GM21737 (cell line): ENCODE measurements at regions not wholly inside any gene's neighbourhood (a gene's known extent, or its start where the extent isn't known, plus 50 kb on each side); places are given as distances from the start of the nearest gene placed in this dataset.
"Not testable (repeated sequence)": the region's sequence is repeated elsewhere in the genome, so short reads cannot be mapped to it uniquely, and the experiment has no call there.

Experiments used
- ATAC-seq: cut with Tn5 transposase; IDR thresholded peaks from one replicate; pipeline ENCODE4 v1.9.1; 2021; ENCODE audit warnings: mild to moderate bottlenecking, moderate library complexity; ENCODE audit not compliant: unreplicated experiment

DNA sequence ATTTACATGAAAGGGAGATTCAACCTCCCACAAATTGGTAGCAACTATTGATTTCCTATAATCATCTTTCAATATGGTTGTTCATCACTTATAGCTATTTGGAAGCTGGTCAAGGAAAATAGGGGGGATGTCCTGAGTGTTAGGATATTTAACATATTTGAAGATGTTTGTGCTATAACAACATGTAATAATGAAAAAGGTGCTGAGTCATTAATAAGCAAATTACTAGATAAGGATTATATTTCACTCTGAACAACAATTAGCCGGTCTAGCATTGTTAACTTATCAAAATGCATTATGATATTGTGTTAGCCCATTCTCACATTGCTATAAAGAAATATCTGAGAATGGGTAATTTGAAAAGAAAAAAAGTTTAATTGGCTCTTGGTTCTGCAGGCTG, 225.8 kb upstream of the ARPP21 start:
- no peak for ATAC-seq

DNA sequence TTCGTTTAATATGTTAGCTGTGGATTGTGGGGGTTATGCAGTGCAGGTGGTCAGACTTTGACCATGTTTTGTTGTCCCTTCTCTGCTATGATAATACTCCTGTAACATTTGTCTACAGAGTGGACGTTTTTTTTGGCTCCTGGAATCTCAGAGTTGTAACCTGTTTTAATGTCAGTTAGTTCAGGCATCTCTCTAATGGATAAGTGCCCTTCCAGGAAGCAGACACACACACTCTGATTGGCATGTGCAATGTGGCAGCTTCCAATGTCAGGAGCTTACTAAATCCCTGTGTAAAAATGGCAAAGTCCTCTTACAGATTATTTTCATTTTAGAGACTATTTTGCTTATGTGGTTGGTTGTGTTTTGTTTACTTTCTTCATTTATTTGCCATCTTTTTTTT, 222.2 kb upstream of the ARPP21 start:
- no peak for ATAC-seq

DNA sequence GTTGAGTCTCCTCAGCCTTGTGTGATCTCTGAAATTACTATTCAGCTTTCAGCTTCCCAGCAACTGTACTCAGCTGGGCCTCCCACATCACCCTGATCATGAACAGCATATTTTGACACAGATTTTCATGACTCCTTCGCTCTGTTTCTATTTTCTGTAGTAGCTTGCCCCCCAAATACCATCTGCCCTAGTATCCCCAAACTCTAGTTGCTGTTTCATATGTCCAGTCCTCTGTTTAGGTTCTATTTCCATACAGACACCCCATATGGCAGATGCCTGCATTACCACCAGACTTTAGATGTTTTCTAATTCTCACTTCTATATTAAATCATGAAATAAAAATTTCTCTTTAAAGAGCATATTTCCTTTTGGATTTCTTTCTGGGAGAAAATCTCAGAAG, 217.2 kb upstream of the ARPP21 start:
- no peak for ATAC-seq

DNA sequence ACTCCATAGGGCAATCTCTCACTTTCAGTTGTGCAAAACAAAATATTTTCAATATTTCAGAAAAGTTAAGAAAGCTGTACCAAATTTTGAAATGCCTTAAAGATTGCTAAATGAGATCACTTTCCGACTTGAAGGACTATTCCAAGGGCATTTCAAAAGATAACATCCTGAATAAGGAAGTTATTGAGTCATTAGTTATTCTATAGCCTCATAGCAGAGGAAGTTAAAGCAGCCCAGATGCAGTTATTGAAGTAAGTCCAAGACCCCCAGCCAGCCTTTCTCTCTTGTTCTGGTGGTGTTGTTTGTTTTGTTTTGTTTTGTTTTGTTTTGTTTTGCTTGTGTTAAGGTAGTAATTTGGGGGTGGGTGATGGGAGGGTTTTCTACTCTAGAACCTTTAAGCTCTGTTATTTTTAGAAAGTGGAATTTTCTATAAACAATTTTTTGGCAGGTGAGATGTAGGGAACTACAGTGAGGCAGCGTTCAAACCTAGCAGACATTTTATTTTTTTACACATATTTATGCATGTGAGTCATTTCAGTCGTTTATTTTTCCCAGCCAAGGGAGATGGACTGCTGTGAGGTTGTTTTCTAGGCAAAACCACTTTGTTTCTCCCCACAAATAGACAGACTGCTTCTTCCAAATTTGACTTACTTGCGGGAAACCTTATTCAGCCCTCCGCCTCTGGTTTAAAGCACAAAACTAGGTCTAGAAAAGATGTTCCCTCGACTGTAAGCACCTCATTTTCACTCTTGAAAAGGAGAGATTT, 216.3 kb upstream of the ARPP21 start:
- ATAC-seq, result no peak

DNA sequence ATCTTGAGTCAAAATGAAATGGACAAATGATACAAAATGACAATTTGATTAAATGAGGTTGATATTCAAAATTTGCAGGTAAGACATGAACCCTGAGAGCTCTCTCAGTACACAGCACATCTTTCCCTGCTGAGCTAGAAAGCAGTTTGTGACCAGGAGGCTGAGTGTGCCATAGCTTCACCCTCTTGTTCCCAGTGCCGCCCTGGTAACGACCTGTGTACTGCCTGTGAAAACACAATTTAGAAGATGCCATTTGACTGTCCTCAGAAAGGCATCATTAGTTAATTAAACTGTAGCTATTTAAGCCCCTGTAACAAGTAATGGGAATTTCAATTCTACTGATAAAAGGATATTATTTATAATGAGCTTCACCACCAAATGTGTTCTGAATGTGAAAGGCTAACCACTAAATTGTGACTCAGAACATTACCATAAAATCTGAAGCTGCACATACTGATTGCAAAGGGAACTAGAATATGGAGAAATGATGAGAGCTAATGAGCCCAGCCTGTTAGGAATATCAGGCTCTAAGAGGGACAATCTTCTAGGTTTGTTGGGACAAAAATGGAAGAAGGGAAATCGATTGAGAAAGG, 212.9 kb upstream of the ARPP21 start:
- no peak for ATAC-seq

DNA sequence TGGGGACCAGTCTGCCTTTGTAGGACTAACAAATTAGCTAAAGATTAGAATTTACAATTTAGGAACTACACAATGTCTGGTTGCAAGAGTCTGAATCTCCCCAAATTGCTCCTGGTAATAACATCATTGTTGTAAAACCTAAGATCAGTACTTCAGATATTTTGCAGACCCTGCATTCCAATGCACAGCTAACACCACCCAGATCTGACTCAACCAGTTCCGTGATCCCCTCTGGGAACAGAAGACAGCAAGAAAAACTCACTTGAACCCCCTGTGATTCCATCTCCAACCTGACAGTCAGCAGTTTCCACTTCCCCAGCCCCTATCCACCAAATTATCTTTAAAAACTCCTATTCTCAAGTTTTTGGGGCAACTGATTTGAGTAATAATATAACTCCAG, 201.9 kb upstream of the ARPP21 start:
- ATAC-seq, result no peak

DNA sequence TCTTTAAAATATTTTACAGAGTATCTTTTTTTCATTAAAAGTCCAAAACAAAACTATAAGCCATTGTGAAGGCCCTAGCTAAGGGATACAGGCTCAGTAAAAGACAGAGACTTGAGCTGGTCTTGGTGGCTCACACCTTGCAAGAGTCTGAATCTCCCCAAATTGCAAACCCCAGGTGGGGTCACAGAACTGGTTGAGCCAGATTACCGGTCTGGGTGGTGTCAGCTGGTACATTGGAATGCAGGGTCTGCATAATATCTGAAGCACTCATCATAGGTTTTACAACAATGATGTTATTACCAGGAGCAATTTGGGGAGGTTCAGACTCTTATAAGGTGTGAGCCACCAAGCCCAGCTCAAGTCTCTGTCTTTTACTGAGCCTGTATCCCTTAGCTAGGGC, 201.2 kb upstream of the ARPP21 start:
- ATAC-seq, result no peak

DNA sequence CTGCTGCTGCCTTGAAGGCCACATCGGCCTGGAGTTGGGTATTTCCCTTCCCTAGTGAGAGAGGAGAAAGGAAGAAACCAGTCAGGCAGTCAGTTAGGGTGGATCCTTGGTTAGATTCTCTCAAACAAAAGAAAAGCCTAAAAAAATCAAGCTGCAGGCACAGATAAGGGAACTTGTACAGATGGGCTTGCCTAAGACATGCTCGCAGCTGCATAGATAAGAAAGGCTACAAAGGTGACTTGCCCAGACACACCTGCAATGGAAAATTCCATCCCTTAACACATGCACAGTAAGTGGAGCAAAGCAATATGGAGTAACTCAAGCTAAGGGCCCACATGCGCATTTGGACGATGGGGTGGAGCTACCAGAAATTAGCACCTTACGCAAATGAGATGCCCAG, 199.7 kb upstream of the ARPP21 start:
- ATAC-seq, result no peak

DNA sequence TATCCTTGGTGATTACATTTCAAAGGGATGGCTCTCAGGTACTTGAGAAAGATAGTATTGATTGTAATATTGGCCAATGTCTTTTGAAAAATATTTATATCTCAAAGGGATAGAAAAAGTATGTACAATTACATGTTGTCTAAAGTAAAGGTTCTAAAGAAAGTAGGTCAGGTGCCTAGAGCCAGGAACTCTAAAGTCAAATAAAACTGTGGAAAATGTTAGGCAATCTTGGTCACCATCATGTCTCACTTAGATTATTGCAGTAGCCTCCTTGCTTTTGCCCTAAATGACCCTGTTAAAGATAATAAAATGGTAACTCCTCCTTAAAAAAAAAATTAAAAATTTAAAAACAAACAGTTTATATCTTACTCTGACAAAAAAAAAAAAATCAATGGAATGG, 198.5 kb upstream of the ARPP21 start:
- no peak for ATAC-seq

DNA sequence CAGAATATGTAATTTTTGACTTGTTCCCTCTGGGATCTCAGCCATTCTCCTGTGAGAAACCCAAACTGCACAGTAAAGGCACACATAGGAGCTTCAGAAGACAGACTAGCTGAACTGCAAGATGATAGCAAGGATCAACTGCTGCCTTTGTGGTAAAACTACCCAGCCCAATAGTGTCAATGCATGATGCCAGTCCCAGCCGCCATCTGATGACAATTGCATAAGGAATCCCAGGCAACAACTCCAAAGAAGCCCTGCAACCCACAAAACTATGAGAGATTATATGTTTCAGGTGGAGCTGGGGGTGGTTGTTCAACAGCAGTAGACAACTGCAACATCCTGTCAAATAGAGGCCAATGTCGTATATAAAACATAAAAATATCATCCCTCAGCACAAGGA, 192.4 kb upstream of the ARPP21 start:
- ATAC-seq, result no peak

DNA sequence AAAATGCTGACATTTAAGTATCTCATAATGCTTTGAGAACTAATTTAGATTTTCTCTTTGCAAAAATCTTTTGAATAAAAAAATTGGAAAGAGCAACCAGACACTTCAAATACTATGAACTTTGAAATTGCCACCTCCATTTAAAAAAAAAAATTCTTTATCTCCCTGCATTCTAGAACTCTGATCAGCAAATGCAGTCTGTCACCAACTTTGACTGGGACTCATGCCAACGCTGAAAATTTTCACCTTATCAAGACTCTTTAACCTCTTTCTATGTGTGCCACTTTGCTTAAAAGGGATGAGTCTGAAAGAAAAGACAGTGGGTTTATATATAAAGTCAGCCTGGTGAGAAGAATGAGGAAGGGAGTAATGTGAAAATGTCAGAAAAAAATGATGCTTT, 191.2 kb upstream of the ARPP21 start:
- no peak for ATAC-seq

DNA sequence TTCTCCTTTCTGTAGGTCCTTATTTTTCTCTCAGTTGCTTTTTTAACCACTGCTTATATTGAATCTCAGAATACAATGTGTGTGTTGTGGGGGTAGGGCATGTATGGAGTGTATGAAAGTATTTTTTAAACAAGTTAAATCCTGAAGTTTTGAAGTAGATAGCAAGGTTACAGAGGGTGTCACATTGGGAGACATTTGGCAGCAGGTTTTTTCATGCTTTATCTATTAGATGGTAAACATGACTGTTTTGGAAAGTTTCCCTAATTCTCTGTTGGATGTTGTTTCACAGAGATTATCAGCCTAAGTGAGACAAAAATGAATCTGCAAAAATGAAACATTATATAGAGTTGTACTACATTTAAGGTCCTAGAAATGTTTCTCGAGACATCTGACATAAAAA, 190.6 kb upstream of the ARPP21 start:
- no peak for ATAC-seq

DNA sequence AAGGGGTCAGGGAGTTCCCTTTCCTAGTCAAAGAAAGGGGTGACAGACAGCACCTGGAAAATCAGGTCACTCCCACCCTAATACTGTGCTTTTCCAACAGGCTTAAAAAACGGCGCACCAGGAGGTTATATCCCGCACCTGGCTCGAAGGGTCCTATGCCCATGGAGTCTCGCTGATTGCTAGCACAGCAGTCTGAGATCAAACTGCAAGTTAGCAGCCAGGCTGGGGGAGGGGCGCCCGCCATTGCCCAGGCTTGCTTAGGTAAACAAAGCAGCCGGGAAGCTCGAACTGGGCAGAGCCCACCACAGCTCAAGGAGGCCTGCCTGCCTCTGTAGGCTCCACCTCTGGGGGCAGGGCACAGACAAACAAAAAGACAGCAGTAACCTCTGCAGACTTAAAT, 184.5 kb upstream of the ARPP21 start:
- not testable (repeated sequence) for ATAC-seq

DNA sequence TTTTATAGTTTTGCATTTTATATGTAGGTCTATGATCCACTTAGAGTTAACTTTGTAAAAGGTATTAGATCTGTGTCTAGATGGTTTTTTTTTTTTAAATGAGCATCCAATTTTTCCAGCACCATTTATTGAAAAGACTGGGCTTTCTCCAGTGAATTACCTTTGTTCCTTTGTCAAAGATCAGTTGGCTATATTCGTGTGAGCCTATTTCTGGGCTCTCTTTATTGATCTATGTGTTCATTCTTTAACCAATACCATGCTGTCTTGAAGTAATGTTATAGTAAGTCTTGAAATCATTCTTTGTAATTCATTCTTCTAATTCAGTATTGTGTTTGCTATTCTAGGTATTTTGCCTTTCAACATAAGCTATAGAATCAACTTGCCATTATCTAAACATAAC, 165.4 kb upstream of the ARPP21 start:
- ATAC-seq, result no peak

DNA sequence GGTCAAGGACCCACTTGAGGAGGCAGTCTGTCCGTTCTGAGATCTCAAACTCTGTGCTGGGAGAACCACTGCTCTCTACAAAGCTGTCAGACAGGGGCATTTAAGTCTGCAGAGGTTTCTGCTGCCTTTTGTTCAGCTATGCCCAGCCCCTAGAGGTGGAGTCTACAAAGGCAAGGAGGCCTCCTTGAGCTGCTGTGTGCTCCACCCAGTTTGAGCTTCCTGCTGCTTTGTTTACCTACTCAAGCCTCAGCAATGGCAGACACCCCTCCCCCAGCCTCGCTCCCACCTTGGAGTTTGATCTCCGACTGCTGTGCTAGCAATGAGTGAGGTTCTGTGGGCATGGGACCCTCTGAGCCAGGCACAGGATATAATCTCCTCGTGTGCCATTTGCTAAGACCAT, 156.8 kb upstream of the ARPP21 start:
- ATAC-seq, result not testable (repeated sequence)

DNA sequence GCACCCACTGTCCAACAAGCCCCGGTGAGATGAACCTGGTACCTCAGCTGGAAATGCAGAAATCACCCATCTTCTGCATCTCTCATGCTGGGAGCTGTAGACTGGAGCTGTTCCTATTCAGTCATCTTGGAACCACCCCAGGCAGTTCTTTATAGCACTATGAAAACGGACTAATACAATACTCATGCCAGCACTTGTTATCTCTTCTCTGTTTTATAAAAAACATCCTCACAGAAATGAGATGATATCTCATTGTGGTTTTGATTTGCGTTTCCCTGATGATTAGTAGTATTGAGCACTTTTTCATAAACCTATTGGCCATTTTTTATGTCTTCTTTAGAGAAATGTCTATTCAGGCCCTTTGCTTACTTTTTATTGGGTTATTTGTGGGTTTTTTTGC, 156.2 kb upstream of the ARPP21 start:
- ATAC-seq, result no peak

DNA sequence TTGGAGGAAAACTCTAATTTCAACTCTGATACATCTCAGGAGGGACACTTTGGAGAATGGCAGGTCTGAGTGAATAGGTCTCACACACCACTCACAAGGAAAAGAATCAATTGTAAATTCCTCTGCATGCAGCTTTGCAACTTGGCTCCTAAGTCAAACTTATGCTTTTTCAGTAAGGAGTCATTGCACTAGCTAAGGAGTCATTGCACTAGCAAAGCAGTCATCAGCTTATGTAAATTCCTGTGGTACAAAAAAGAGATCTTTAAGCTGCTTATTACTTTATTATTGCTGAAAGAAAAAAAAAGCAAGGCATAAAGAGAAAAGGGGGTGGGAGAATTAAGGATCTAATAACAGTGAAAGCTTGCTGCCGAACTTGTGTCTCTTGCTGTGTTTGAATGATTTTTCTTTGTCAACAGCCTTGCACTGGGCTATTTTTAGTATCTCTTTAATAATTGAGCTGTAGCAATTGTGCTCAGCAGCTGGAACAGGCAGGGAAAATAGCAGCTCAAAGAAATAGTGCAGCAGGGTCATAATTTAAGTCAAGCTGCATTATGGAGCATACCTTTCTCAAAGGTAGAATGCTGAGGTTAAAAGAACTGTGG, 154.3 kb upstream of the ARPP21 start:
- ATAC-seq, result no peak

DNA sequence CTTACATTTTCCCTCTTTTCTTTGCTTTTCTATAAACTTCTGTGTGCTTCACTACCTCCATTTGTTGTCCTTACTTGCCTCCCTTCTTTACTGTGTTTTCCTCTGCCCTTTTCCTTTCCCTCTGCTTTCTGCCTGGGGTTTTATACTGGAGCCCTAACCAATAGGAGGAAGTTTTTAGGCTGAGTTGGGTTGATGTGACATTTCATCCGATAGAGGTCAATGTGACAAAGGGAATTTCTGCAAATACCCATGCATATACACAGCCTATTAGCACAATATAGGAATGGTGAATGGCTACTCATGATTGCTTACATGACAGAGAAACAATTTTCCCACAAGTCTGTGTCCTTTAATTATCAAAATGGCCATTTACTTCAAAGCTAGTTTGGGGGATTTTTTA, 153.0 kb upstream of the ARPP21 start:
- ATAC-seq, result no peak

DNA sequence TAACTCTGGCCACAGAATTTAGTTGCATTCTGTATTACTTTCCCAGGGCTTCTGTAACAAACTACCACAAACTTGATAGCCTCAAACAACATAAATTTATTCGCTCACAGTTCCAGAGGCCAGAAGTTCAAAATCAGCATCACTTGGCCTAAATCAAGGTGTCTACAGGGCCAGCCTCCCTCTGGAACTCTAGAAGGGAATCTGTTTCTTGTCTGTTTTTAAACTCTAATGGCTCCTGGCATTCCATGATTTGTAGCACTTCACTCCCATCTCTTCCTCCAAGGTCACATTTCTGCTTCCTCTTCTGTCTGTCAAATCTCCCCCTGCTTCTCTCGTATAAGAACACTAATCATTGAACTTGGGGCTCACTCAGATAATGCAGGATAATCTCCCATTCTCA, 151.9 kb upstream of the ARPP21 start:
- no peak for ATAC-seq

DNA sequence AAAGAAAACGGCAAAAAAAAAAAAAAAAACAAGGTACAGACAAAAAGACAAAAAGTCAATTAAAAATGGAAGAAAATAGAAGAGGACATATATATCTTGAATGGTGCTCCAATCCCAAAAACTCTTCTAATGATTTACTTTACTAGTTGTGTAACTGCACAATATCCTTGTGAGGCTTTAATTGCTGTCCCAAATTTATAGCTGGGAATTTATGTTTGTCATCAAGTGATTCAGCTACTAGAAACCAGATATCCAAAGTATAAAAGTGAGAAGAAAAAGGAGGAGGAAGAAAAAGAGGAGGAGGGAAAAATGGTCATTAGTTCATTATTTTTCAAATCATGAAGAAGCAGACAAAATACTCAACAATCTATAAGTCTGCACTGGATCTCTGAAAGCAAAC, 150.8 kb upstream of the ARPP21 start:
- no peak for ATAC-seq

DNA sequence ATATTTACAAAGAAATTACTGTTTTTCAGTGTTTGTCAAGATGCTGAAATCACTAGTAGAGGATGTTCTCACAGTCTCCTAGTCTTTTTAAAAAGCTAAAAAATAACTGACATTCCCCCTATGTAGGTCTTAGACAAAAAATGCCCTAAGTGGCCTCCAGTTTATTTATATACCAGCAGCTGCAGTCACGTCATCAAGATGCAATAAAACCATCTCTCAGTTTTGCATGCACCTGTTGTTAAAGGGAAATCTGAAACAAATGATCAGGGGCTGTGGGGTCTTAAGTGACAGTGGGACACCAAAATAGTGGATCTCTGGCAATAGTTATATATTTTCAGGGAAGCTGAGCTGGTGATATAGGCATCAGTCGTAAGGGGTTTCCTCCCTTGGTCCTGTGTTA, 146.5 kb upstream of the ARPP21 start:
- ATAC-seq, result no peak

DNA sequence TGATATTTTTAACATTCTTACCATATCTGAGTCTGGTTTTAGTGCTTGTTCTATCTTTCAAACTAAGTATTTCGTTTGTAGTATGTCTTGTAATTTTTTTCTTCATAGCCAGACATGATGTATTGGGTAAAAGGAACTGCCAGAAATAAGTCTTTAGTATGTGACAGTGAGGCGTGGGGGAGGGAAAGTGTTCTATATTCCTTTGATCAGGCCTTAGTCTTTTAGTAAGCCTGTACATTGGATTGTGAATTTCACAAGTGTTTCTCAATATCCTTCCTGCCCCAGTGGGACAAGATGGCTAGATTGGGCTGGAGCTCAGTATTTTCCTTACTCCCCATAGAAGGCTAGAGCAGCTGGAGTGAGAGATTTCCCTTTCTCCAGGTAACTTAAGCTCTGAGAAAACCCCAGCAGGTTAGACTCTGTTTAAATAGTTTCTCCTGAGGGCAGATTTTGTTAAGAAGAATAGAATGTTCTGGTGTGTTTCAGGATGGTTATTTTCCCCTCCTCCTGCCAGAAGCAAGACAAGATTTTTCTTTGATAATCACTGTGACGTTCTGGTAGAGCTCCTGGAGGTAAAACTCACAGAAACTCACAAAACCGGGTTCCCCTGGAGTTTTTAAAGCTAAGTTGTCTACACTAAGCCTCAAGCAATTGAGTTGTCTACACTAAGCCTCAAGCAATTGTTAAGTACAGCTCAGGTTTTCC, 140.7 kb upstream of the ARPP21 start:
- ATAC-seq, result no peak
